Fibroblast of lung (primary cell): ENCODE measurements at regions not wholly inside any gene's neighbourhood (a gene's known extent, or its start where the extent isn't known, plus 50 kb on each side); places are given as distances from the start of the nearest gene placed in this dataset.
"Not testable (repeated sequence)": the region's sequence is repeated elsewhere in the genome, so short reads cannot be mapped to it uniquely, and the experiment has no call there.

Source experiments
- DNase-seq, 2 donors: peaks; one replicate each; pipeline versions ENCODE4 v3.0.0 to v3.0.0-alpha.2; 2010; ENCODE audit warnings: low read depth in 2 of 2
- H2AFZ ChIP-seq: 2 replicates; pipeline ENCODE4 v1.5.1; 2012; ENCODE audit warnings: low read length, control low read depth, inconsistent platforms
- H3K27ac ChIP-seq: 2 replicates; pipeline ENCODE4 v1.5.1; 2011; ENCODE audit warnings: low read length, control low read depth; ENCODE audit not compliant: insufficient read depth
- H3K27me3 ChIP-seq: 2 replicates; pipeline ENCODE4 v1.5.1; 2011; ENCODE audit warnings: mild to moderate bottlenecking, low read length; ENCODE audit not compliant: control insufficient read depth, insufficient read depth
- H3K36me3 ChIP-seq: 2 replicates; pipeline ENCODE4 v1.5.1; 2011; ENCODE audit warnings: low read length; ENCODE audit not compliant: control insufficient read depth, insufficient read depth
- H3K4me1 ChIP-seq: 2 replicates; pipeline ENCODE4 v1.5.1; 2011; ENCODE audit warnings: low read length; ENCODE audit not compliant: control insufficient read depth, insufficient read depth; ENCODE audit errors: extremely low read depth
- H3K4me2 ChIP-seq: 2 replicates; pipeline ENCODE4 v1.5.1; 2011; ENCODE audit warnings: low read length, control low read depth; ENCODE audit not compliant: insufficient read depth; ENCODE audit errors: extremely low read depth
- H3K4me3 ChIP-seq, 4 experiments: fragments of 200-600 bp in 1 of 4; sonication (generic) in 1 of 4; replicated peaks in 1 of 4; 2 replicates each; pipeline ENCODE4 v1.5.1; 2011 to 2016; ENCODE audit warnings: low read length in 4 of 4, low read depth in 3 of 4, mild to moderate bottlenecking in 3 of 4, control low read depth in 2 of 4, inconsistent platforms in 1 of 4, mixed read lengths in 1 of 4; ENCODE audit not compliant: insufficient read depth in 1 of 4; ENCODE audit errors: control extremely low read depth in 1 of 4
- H3K79me2 ChIP-seq: 2 replicates; pipeline ENCODE4 v1.5.1; 2012; ENCODE audit warnings: mild to moderate bottlenecking, low read length, inconsistent platforms; ENCODE audit not compliant: control insufficient read depth, insufficient read depth
- H3K9ac ChIP-seq: 2 replicates; pipeline ENCODE4 v1.5.1; 2011; ENCODE audit warnings: mild to moderate bottlenecking, low read length, control low read depth; ENCODE audit not compliant: insufficient read depth
- H3K9me3 ChIP-seq: 2 replicates; pipeline ENCODE4 v1.5.1; 2012; ENCODE audit warnings: low read depth, low read length; ENCODE audit not compliant: control insufficient read depth, insufficient read depth
- H4K20me1 ChIP-seq: 2 replicates; pipeline ENCODE4 v1.5.1; 2011; ENCODE audit warnings: low read length; ENCODE audit not compliant: control insufficient read depth, insufficient read depth; ENCODE audit errors: extremely low read depth
- EZH2 ChIP-seq: IDR thresholded peaks from 2 replicates; pipeline ENCODE4 v1.5.1; 2012; ENCODE audit warnings: low read length, control low read depth, mild to moderate bottlenecking; ENCODE audit errors: missing control alignments
- TF ChIP-seq, protein P1 (sequence below), 2 donors: IDR thresholded peaks in 1 of 2; conservative IDR thresholded peaks in 1 of 2; 1 replicate in 1 of 2; 2 replicates in 1 of 2; pipeline ENCODE4 v1.5.1; 2011 to 2012; ENCODE audit warnings: low read length in 2 of 2, control low read depth in 1 of 2, inconsistent platforms in 1 of 2, low read depth in 1 of 2, mild to moderate bottlenecking in 1 of 2

DNA sequence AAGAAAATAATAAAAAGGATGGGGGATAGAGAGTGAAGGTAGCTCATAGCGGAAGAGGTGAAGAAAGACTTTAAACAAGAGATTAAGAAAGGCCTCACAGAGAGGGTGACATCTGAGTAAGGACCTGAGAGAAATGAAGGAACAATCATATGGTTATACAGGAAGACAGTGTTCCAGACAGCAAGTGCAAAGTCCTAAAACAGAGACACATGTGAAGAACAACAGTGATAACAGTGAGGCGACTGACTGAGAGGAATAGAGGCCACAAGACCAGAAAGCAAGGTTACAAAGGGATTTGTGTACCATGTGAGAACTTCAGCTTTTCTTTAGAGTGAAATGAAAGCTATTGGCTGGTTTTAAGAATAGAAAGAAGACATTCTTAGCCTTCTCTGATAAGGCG lies 141.6 kb upstream of the PALMD start:
- H3K4me1 ChIP-seq, result no peaks in the 10 kb centered on the region
- DNase-seq, result no peak
- H3K9me3 ChIP-seq, result no peaks in the 10 kb centered on the region
- no peak overlapping the region for H3K4me2 ChIP-seq
- no peak overlapping the region for H3K4me3 ChIP-seq
- H2AFZ ChIP-seq, result no peak overlapping the region
- H3K36me3 ChIP-seq, result no peaks in the 10 kb centered on the region
- H4K20me1 ChIP-seq, result no peaks in the 10 kb centered on the region
- H3K79me2 ChIP-seq, result no peaks in the 10 kb centered on the region
- no peak overlapping the region for H3K9ac ChIP-seq
- H3K27me3 ChIP-seq, result no peaks in the 10 kb centered on the region
- H3K27ac ChIP-seq, result no peak overlapping the region
- TF ChIP-seq, protein P1, sequence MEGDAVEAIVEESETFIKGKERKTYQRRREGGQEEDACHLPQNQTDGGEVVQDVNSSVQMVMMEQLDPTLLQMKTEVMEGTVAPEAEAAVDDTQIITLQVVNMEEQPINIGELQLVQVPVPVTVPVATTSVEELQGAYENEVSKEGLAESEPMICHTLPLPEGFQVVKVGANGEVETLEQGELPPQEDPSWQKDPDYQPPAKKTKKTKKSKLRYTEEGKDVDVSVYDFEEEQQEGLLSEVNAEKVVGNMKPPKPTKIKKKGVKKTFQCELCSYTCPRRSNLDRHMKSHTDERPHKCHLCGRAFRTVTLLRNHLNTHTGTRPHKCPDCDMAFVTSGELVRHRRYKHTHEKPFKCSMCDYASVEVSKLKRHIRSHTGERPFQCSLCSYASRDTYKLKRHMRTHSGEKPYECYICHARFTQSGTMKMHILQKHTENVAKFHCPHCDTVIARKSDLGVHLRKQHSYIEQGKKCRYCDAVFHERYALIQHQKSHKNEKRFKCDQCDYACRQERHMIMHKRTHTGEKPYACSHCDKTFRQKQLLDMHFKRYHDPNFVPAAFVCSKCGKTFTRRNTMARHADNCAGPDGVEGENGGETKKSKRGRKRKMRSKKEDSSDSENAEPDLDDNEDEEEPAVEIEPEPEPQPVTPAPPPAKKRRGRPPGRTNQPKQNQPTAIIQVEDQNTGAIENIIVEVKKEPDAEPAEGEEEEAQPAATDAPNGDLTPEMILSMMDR (conservative IDR thresholded peaks at IDR 0.05 in 1 of 2, IDR thresholded peaks at IDR 0.05 in 1 of 2; ENCODE audit: low read depth in 1 of 2, low read length in 2 of 2), result no peak
- no peak for TF ChIP-seq EZH2

DNA sequence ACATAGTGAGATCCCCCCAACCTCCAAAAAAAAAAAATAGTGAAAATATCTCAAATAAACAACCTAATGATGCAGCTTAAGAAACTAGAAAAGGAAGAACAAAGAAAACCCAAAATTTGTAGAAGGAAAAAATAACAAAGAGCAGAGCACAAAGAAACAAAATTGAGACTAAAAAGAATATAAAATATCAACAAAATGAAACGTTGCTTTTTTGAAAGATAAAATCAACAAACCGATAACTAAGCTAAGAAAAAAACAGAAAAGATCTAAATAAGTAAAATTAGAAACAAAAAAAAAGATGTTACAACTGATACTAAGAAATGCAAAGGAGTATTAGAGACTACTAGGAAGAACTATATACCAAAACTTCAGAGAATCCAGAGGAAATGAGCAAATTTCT lies 139.3 kb upstream of the PALMD start:
- TF ChIP-seq EZH2, result no peak
- TF ChIP-seq, protein P1 (conservative IDR thresholded peaks at IDR 0.05 in 1 of 2, IDR thresholded peaks at IDR 0.05 in 1 of 2; ENCODE audit: low read depth in 1 of 2, low read length in 2 of 2), result no peak
- Histone ChIP-seq H3K79me2 (no peaks in the 10 kb centered on the region), H3K9ac (no peak overlapping the region)

DNA sequence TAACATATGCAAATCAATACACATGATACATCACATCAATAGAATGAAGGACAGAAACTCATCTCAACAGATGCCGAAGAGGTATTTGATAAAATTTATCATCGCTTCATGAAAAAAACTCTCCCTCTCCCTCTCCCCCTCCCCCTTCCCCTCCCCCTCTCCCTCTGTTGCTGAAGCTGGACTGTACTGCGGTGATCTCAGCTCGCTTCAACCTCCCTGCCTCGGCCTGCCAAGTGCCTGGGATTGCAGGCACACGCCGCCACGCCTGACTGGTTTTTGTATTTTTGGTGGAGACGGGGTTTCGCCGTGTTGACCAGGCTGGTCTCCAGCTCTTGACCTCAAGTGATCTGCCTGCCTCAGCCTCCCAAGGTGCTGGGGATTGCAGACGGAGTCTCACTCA lies 138.5 kb upstream of the PALMD start:
- not testable (repeated sequence) for H3K9ac ChIP-seq, H2AFZ ChIP-seq

More for the DNA sequence above, 139.3 kb upstream of the PALMD start:
- H3K27me3 ChIP-seq, result no peaks in the 10 kb centered on the region
- no peaks in the 10 kb centered on the region for H3K9me3 ChIP-seq
- DNase-seq, result no peak
- no peak overlapping the region for H3K4me2 ChIP-seq
- H2AFZ ChIP-seq, result no peak overlapping the region
- no peaks in the 10 kb centered on the region for H3K36me3 ChIP-seq
- H3K4me1 ChIP-seq, result no peaks in the 10 kb centered on the region
- no peak overlapping the region for H3K4me3 ChIP-seq
- no peaks in the 10 kb centered on the region for H4K20me1 ChIP-seq
- H3K27ac ChIP-seq, result no peak overlapping the region

More for the DNA sequence above, 138.5 kb upstream of the PALMD start:
- H3K9me3 ChIP-seq, H3K27me3 ChIP-seq, H3K79me2 ChIP-seq, H3K4me2 ChIP-seq, H4K20me1 ChIP-seq, DNase-seq, H3K4me3 ChIP-seq, H3K36me3 ChIP-seq, H3K4me1 ChIP-seq, H3K27ac ChIP-seq: not testable (repeated sequence)
